GM13977 (cell line): ENCODE measurements at regions not wholly inside any gene's neighbourhood (a gene's known extent, or its start where the extent isn't known, plus 50 kb on each side); places are given as distances from the start of the nearest gene placed in this dataset.

Experiments used
- DNase-seq: peaks from one replicate; pipeline ENCODE4 v3.0.0; 2012; ENCODE audit warnings: low spot score
- CTCF ChIP-seq: IDR thresholded peaks from 2 replicates; pipeline ENCODE4 v1.5.1; 2012; ENCODE audit warnings: mild to moderate bottlenecking, control low read depth; ENCODE audit not compliant: insufficient read depth; ENCODE audit errors: extremely low read depth, missing control alignments
- in situ Hi-C: fragments of 300-500 bp; cut with MboI; formaldehyde crosslinking; loops from one replicate; pipeline ENCODE4 v1.12.0; 2022; ENCODE audit warnings: low sequenced_read_pairs, low pct_unique_long_range_greater_than_20kb, mixed read lengths, inconsistent platforms; ENCODE audit not compliant: unreplicated experiment

GRCh38 chr13:103833294-103833852 lies 767.2 kb upstream of the SLC10A2 start:
- in situ Hi-C loops: no loop called here
- no peak for TF ChIP-seq CTCF
- DNase-seq: no peak

- TF ChIP-seq CTCF: no peak
- DNase-seq: no peak
- in situ Hi-C loops: no loop called here
These were observed 749.4 kb upstream of the SLC10A2 start for GRCh38 chr13:103815619-103816018.

GRCh38 chr13:103812971-103813370 lies 746.8 kb upstream of the SLC10A2 start:
- in situ Hi-C loops: no loop called here
- no peak for DNase-seq
- TF ChIP-seq CTCF: no peak

- TF ChIP-seq CTCF: no peak
- in situ Hi-C loops: no loop called here
- DNase-seq: no peak
These were observed 746.3 kb upstream of the SLC10A2 start for GRCh38 chr13:103812558-103812957.

GRCh38 chr13:103810026-103810425 lies 743.8 kb upstream of the SLC10A2 start:
- DNase-seq: no peak
- no peak for TF ChIP-seq CTCF
- in situ Hi-C loops: no loop called here

GRCh38 chr13:103805771-103806170 lies 739.6 kb upstream of the SLC10A2 start:
- in situ Hi-C loops: no loop called here
- TF ChIP-seq CTCF: no peak

GRCh38 chr13:103803349-103803748 lies 737.1 kb upstream of the SLC10A2 start:
- in situ Hi-C loops: no loop called here
- no peak for TF ChIP-seq CTCF
- no peak for DNase-seq

More at GRCh38 chr13:103805771-103806170, 739.6 kb upstream of the SLC10A2 start:
- DNase-seq: no peak
